ENCODE measurements at regions not wholly inside any gene's neighbourhood (a gene's known extent, or its start where the extent isn't known, plus 50 kb on each side); places are given as distances from the start of the nearest gene placed in this dataset.

DNA sequence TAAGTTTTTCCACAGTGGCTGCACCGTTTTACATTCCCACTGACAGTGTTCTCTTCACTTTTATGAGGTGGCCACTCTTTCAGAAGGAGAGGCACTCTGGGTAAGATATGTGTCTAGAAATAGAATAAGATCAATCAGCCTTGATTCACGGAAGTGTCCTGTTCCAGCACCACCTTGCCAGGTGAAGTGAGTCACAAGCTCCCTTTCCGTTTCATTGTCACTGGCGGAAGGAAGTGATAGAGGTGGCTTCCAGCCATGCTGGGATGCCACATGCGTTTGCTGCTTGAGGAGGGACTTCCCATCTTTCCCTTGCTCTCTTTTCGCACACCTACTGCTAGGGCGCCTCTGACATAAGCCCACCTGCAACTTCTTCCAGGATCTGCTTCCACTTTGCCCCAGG lies 217.1 kb downstream of the PIK3R1 start:
- no peak for DNase-seq

GRCh38 chr5:68433526-68433922 lies 218.0 kb downstream of the PIK3R1 start:
- no peak for DNase-seq

- DNase-seq = no peak
Measured at GRCh38 chr5:68433923-68434879, 218.6 kb downstream of the PIK3R1 start.

DNA sequence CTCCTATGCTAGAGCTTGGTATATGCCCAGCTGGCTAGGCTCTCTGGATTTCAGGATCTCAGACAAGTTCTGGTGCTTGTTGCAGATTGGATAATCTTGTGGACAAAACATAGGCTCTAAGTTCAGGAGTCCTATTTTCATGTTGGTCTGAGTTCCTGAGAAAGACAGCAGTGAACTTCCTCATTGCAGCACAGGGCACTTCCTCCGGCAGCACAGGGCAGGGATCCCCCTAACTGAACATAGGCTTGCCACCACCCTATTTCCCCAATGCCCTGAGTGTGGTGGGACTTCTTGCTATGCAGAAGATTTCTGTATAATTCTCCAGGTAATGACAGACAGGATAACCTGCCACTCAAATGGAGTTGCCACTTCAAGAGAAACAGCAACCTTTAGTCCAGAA lies 220.1 kb downstream of the PIK3R1 start:
- no peak for DNase-seq

GRCh38 chr5:68436686-68437520 lies 221.3 kb downstream of the PIK3R1 start:
- DNase-seq = no peak

GRCh38 chr5:68438876-68439275 lies 223.3 kb downstream of the PIK3R1 start:
- no peak for DNase-seq

GRCh38 chr5:68440245-68440644 lies 224.7 kb downstream of the PIK3R1 start:
- no peak for DNase-seq

DNA sequence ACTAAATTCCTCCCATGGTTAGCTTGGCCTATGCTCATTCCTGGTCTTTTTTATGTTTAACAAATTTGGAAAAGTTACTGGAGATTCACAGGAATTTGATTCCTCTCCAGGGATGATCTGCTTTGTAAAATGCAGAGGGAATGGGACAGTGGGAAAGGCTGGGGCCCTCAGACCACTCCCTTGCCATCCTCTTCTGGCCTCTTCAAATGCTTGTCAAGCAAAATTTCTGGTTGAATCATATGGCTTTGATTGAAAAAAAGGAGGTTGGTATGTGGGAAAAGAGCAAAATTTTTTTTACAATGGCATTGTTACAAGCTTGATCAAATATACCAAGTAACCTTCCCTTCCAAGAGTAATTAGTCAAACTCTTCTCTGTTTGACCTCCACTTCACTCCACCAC lies 225.1 kb downstream of the PIK3R1 start:
- no peak for DNase-seq

DNA sequence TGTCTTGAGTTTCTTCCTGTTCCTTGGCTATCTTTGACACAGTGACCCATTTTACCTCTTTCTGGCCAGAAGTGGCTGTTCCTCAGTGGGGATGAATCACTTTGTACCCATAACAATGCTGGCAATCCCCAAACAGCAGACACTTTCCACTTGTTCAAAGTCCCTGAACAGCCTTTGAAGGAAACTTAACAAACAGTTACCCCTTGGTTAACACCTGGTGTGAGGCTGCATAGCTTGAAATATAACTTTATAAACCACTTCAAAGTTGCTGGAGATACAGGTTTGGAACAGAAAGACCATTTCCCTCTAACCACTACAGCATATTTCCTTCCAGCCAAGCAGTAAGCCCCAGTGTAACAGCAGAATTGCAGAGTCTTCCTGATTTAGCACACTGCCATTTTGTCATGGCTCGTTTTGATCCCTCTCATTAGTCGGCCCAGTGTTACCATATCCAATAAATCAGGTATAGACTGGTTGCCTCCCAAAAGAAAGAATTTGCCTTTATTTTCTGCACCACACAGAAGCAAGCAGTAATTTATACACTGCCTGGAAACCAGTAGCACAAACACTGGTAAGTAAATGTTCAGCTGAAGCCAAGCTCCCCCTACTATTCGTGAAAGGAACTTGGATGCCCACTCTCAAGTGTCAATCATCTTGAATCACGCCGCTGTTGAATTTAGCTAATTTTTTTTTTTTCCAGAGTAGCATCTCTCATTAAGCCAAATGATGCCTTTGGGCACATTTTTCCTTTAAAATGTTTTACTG lies 225.9 kb downstream of the PIK3R1 start:
- no peak for DNase-seq

DNA sequence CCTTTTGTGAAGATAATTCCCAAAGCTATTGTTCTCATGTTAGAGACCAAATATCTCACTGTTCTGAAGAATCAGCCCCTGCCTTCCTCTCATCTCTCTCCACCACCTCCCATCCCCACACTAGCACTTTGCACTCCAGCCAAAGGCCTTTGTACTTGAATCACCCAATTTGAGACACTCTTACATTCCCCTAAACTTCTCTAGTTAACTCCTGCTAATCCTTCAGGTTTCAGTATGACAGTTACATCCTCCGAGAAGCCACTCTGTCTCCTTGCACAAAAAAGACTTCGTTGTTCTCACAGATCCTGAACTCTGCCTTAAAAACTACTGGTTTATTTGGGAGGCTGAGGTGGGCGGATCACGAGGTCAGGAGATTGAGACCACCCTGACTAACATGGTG lies 227.5 kb downstream of the PIK3R1 start:
- no peak for DNase-seq

DNA sequence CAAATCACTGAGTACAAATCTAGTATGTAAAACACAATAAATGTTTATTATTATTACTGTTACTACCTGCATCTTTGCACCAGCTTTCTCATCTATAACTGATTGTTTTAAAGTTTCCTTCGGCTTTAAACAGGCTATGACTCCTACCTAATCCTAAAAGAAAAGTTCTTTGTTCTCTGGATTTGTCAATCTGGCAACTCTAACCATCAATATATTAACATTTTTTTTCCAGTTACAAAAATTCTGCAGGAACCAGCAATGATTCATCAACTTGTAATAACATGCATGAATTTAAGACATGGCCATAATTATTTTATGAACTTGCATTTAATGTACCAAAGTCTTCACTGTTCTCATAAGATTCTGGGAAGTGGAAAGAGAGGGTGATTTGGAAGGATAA lies 228.5 kb downstream of the PIK3R1 start:
- DNase-seq = no peak

- DNase-seq = no peak
Measured at GRCh38 chr5:68444833-68445232, 229.3 kb downstream of the PIK3R1 start.

DNA sequence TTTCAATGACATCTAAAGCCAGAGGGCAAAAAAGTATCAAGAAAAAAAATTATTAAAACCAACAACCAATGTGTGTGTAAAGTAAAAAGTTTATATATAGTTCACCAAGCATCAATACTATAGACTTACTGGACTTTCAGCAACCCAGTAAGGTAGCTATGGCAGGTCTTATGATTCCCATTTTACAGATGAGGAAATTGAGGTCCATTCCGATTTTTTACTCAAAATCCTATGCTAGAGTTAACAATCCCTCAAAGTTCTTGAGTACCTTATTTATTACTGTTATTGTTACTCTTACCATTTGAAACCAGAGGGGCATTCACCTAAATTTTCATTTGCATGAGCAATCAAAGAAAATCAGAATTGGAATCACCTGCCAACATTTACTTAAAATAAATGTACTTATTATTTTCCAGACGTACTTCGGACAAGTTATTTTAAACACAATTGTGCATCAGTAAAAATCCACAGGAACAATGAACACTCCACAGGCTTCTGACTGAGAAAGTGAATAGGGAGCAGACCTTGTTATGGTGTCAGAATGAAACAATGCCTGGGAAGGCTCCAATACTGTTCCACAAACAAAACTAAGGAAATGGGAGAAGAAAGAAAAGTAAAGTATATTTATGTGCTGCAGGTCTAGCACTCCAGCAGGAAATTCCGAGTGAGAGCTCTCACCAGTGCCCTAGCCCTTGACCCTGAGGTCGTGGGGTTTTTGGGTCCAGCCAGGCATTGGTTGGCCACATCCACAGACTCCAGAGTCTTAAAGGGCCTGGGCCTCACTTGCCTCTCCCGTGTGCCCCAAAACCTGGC lies 229.9 kb downstream of the PIK3R1 start:
- DNase-seq = no peak

DNA sequence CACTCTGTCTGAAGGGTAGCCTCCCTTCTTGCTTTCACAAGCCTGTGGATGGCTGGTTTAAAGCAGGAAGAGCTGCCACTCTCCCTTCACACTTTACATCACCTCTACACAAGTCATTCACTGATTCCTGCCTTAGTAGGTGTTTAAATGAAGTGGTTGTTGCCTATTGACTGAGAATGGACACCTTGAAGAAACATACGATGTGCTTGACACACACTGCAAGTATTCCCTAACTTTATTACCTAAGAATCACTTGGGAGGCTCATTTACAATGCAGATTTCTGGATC lies 230.5 kb downstream of the PIK3R1 start:
- DNase-seq = no peak

- no peak for DNase-seq
Measured at GRCh38 chr5:68446487-68446894, 230.9 kb downstream of the PIK3R1 start.

GRCh38 chr5:68447136-68447929 lies 231.8 kb downstream of the PIK3R1 start:
- DNase-seq = no peak

- no peak for DNase-seq
Measured at GRCh38 chr5:68449380-68449779, 233.8 kb downstream of the PIK3R1 start.

GRCh38 chr5:68450245-68450852 lies 234.8 kb downstream of the PIK3R1 start:
- no peak for DNase-seq

DNA sequence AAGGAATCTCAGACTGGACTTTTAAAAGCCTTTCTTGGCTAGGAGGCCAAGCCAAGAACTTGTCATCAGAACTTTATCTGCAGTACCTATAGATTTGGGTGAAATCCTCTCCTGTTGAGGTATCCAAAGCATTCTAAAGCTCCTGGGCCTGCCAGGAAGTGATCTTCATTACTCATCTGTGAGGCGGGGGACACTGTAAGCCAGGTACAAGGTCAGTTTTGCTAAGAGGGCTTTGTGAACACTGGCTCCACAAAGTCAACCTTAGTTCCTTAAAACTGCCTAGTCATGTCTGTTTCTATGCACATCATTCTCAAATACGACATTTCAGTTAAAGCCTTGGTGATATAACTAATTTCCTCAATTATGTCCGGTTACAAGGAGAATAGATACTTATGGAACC lies 236.7 kb downstream of the PIK3R1 start:
- DNase-seq = no peak

DNA sequence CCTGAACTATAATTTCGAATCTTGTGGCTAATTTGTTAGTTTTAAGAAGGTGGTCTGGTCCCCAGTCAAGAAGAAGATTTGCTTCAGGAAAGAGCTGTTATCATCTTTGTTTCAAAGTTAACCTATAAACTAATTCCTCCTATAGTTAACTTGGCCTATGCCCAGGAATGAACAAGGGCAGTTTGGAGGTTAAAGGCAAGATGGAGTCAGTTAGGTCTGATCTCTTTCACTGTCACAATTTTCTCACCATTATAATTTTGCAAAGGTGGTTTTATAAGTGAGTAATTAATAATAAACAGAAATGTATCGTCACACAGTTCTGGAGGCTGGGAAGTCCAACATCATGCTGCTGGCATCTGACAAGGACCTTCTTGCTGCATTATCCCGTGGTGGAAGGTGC lies 238.6 kb downstream of the PIK3R1 start:
- DNase-seq = no peak

- no peak for DNase-seq
Measured at GRCh38 chr5:68454766-68455165, 239.2 kb downstream of the PIK3R1 start.
